Endodermal cell (in vitro differentiated cells): ENCODE measurements at regions not wholly inside any gene's neighbourhood (a gene's known extent, or its start where the extent isn't known, plus 50 kb on each side); places are given as distances from the start of the nearest gene placed in this dataset.

Experiments used
- DNase-seq: peaks from one replicate; pipeline ENCODE4 v3.0.0-alpha.2; 2017
- H3K27ac ChIP-seq: 2 replicates; pipeline ENCODE4 v1.5.1; 2013; ENCODE audit warnings: mild to moderate bottlenecking, low read depth, low read length, moderate library complexity
- H3K27me3 ChIP-seq: 2 replicates; pipeline ENCODE4 v1.6.1; 2013; ENCODE audit warnings: mild to moderate bottlenecking, low read length, moderate library complexity; ENCODE audit not compliant: insufficient read depth, control insufficient read depth, poor library complexity, severe bottlenecking
- H3K36me3 ChIP-seq: 2 replicates; pipeline ENCODE4 v1.7.0; 2013; ENCODE audit warnings: mild to moderate bottlenecking, low read length, moderate library complexity; ENCODE audit not compliant: control insufficient read depth, insufficient read depth
- H3K4me1 ChIP-seq: one replicate; pipeline ENCODE4 v1.7.0; 2013; ENCODE audit warnings: low read length; ENCODE audit not compliant: control insufficient read depth, insufficient read depth
- H3K4me3 ChIP-seq: 2 replicates; pipeline ENCODE4 v1.5.1; 2013; ENCODE audit warnings: mild to moderate bottlenecking, low read length, moderate library complexity
- H3K9ac ChIP-seq: 2 replicates; pipeline ENCODE4 v1.6.1; 2013; ENCODE audit warnings: mild to moderate bottlenecking, low read length, moderate library complexity; ENCODE audit not compliant: poor library complexity, severe bottlenecking; ENCODE audit errors: extremely low read depth
- H3K9me3 ChIP-seq: 2 replicates; pipeline ENCODE4 v1.6.1; 2013; ENCODE audit warnings: mild to moderate bottlenecking, low read length, moderate library complexity; ENCODE audit not compliant: control insufficient read depth
- H3K27ac Mint-ChIP-seq: 2 replicates; pipeline ENCODE4 v1.8.0; 2020; ENCODE audit warnings: mixed read lengths
- H3K27me3 Mint-ChIP-seq: 2 replicates; pipeline ENCODE4 v1.8.0; 2021; ENCODE audit warnings: mild to moderate bottlenecking, mixed read lengths; ENCODE audit not compliant: insufficient read depth
- H3K36me3 Mint-ChIP-seq: 2 replicates; pipeline ENCODE4 v1.8.0; 2020; ENCODE audit warnings: low read depth, mixed read lengths
- H3K4me1 Mint-ChIP-seq: 2 replicates; pipeline ENCODE4 v1.8.0; 2020; ENCODE audit warnings: mixed read lengths
- H3K4me3 Mint-ChIP-seq: 2 replicates; pipeline ENCODE4 v1.8.0; 2020; ENCODE audit warnings: mild to moderate bottlenecking, moderate library complexity, mixed read lengths
- H3K9me3 Mint-ChIP-seq: 2 replicates; pipeline ENCODE4 v1.8.0; 2020; ENCODE audit warnings: mild to moderate bottlenecking, mixed read lengths
- CTCF ChIP-seq: fragments of 200-600 bp; sonication (generic); conservative IDR thresholded peaks from 2 replicates; pipeline ENCODE4 v1.5.0; 2021; ENCODE audit warnings: antibody characterized with exemption, mild to moderate bottlenecking
- WGBS, 2 experiments: methylation state at CpG; one replicate each; pipeline versions ENCODE4 v1.1.5 to v1.1.7; 2013; ENCODE audit warnings: missing lambda C conversion rate in 2 of 2, mixed read lengths in 1 of 2; ENCODE audit not compliant: insufficient coverage in 1 of 2, insufficient read length in 1 of 2; 5-methylcytosine and 5-hydroxymethylcytosine counted together

- peaks cover 10% of the 10 kb centered on the region for H3K27me3 Mint-ChIP-seq
- H3K27ac ChIP-seq = peak overlapping the region; percentile 14
- no peak overlapping the region for H3K9ac ChIP-seq
- H3K4me3 ChIP-seq = no peak overlapping the region
- H3K27ac Mint-ChIP-seq = no peak overlapping the region
- peak; percentile 30 for DNase-seq
- H3K27me3 ChIP-seq = no peaks in the 10 kb centered on the region
- H3K4me1 ChIP-seq = peaks cover 3% of the 10 kb centered on the region
- peaks cover 17% of the 10 kb centered on the region for H3K4me1 Mint-ChIP-seq
- 87 to 93% methylated on average over 7 to 18 of the region's 18 CpGs for WGBS, 2 experiments
- H3K36me3 Mint-ChIP-seq = no peaks in the 10 kb centered on the region
- no peaks in the 10 kb centered on the region for H3K36me3 ChIP-seq
- no peak for TF ChIP-seq CTCF
- no peaks in the 10 kb centered on the region for H3K9me3 Mint-ChIP-seq
- H3K4me3 Mint-ChIP-seq = no peak overlapping the region
- H3K9me3 ChIP-seq = peaks cover 9% of the 10 kb centered on the region
Measured at GRCh38 chr2:100196786-100197494, 54.5 kb upstream of the AFF3 start.

DNA sequence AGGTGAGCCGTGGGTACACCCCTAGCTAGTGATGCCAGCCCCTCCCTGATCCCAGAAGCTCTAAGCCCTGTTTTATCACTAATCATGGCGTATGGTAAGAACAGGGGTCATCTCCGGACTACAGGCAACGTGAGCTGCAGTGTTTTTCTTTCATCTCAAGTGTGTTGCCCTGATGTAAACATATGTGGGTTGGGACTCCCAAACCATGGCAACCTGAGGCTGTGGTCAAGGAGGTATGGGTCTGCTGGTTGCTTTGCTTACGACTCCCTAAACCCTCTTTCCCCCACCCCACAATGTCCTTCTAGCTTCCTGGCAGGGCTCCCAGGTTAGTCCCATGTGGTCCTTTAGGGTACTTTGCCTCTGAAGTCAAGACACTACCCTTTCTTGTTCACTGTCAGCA, 53.6 kb upstream of the AFF3 start:
- no peak overlapping the region for H3K9ac ChIP-seq
- peaks cover 9% of the 10 kb centered on the region for H3K9me3 ChIP-seq
- 95 to 100% methylated on average over 1 to 5 of the region's 5 CpGs for WGBS, 2 experiments
- no peaks in the 10 kb centered on the region for H3K36me3 ChIP-seq
- H3K27ac ChIP-seq = no peak overlapping the region
- H3K4me3 Mint-ChIP-seq = no peak overlapping the region
- TF ChIP-seq CTCF = no peak
- H3K4me3 ChIP-seq = no peak overlapping the region
- no peaks in the 10 kb centered on the region for H3K36me3 Mint-ChIP-seq
- H3K27me3 Mint-ChIP-seq = peaks cover 5% of the 10 kb centered on the region
- no peak for DNase-seq
- no peak overlapping the region for H3K27ac Mint-ChIP-seq
- no peaks in the 10 kb centered on the region for H3K9me3 Mint-ChIP-seq
- H3K27me3 ChIP-seq = no peaks in the 10 kb centered on the region
- H3K4me1 ChIP-seq = peaks cover 3% of the 10 kb centered on the region
- peaks cover 17% of the 10 kb centered on the region for H3K4me1 Mint-ChIP-seq

DNA sequence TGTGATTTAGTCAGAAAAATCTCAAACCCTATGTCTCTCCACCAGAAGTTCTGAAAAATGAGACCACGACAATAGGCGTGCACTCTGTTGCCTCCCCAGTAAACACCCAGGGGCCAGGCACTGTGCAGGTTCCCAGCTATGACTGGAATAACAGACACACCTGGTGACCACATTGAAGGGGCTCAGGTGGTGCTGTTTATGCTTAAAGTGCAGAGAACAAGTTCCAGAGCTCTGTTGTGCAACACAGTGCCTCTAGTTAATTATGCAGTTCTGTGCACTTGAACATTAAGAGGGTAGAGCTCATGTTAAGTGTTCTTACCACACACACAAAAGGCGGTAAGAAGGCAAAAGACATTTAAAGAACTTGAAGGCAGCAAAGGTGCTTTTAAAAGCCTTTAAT, 52.6 kb upstream of the AFF3 start:
- 86 to 93% methylated on average over 2 to 3 of the region's 3 CpGs for WGBS, 2 experiments
- Histone ChIP-seq H3K4me3 (no peak overlapping the region), H3K4me1 (peaks cover 3% of the 10 kb centered on the region), H3K27ac (no peak overlapping the region), H3K9me3 (peaks cover 9% of the 10 kb centered on the region), H3K9ac (no peak overlapping the region), H3K27me3 (no peaks in the 10 kb centered on the region), H3K36me3 (no peaks in the 10 kb centered on the region)
- no peak overlapping the region for H3K4me3 Mint-ChIP-seq
- TF ChIP-seq CTCF = no peak
- peaks cover 4% of the 10 kb centered on the region for H3K27me3 Mint-ChIP-seq
- H3K9me3 Mint-ChIP-seq = no peaks in the 10 kb centered on the region
- H3K36me3 Mint-ChIP-seq = no peaks in the 10 kb centered on the region
- no peak overlapping the region for H3K27ac Mint-ChIP-seq
- no peak for DNase-seq
- H3K4me1 Mint-ChIP-seq = peaks cover 17% of the 10 kb centered on the region
